Heart right ventricle (tissue), 16 donors: ENCODE measurements at regions not wholly inside any gene's neighbourhood (a gene's known extent, or its start where the extent isn't known, plus 50 kb on each side); places are given as distances from the start of the nearest gene placed in this dataset.

Experiments
- ATAC-seq, 8 donors: fragments of 200-7000 bp; cut with Tn5 transposase; one replicate each; pipeline ENCODE4 v1.9.1; 2020; ENCODE audit warnings: mild to moderate bottlenecking in 8 of 8, moderate library complexity in 8 of 8, moderate number of reproducible peaks in 1 of 8
- DNase-seq, 2 donors: peaks; one replicate each; pipeline ENCODE4 v3.0.0-alpha.2; 2020
- H3K27ac ChIP-seq, 10 donors: fragments of 200-600 bp; sonication (generic) in 2 of 10; one replicate each; pipeline versions ENCODE4 v1.5.0 to v1.8.0; 2020 to 2022; ENCODE audit warnings: mild to moderate bottlenecking in 3 of 10
- H3K27me3 ChIP-seq, 7 donors: fragments of 200-600 bp; one replicate each; pipeline ENCODE4 v1.8.0; 2021 to 2022; ENCODE audit warnings: mild to moderate bottlenecking in 2 of 7
- H3K36me3 ChIP-seq, 9 donors: fragments of 200-600 bp; sonication (generic) in 1 of 9; one replicate each; pipeline versions ENCODE4 v1.5.0 to v1.8.0; 2020 to 2022; ENCODE audit warnings: mild to moderate bottlenecking in 2 of 9
- H3K4me1 ChIP-seq, 9 donors: fragments of 200-600 bp; sonication (generic) in 1 of 9; one replicate each; pipeline versions ENCODE4 v1.5.0 to v1.8.0; 2020 to 2022; ENCODE audit warnings: mild to moderate bottlenecking in 4 of 9
- H3K4me3 ChIP-seq, 10 donors: fragments of 200-600 bp; sonication (generic) in 2 of 10; one replicate each; pipeline versions ENCODE4 v1.5.0 to v1.8.0; 2020 to 2022; ENCODE audit warnings: mild to moderate bottlenecking in 7 of 10, moderate library complexity in 2 of 10
- H3K9me3 ChIP-seq, 11 donors: fragments of 200-600 bp in 10 of 11; sonication (generic) in 2 of 11; one replicate each; pipeline versions ENCODE4 v1.5.0 to v1.8.0; 2013 to 2022; ENCODE audit warnings: mild to moderate bottlenecking in 2 of 11, control low read depth in 1 of 11, moderate library complexity in 1 of 11
- WGBS, 2 donors: extraction: QIAGEN DNeasy Blood & Tissue Kit; methylation state at CpG; one replicate each; pipeline ENCODE4 v1.1.7; 2013; ENCODE audit warnings: inconsistent platforms in 1 of 2; 5-methylcytosine and 5-hydroxymethylcytosine counted together
- intact Hi-C, 10 donors: fragments of 100-400 bp; cut with DNase I; formaldehyde crosslinking; loops; one replicate each; pipeline versions ENCODE4 v1.11.1 to v1.14.2; 2022
- TF ChIP-seq, protein P1 (sequence below), 9 donors: fragments of 200-600 bp; sonication (generic) in 2 of 9; IDR thresholded peaks; one replicate each; pipeline versions ENCODE4 v1.5.0 to v1.8.0; 2021 to 2022; ENCODE audit warnings: antibody characterized with exemption in 9 of 9, mild to moderate bottlenecking in 5 of 9, moderate library complexity in 1 of 9
- donor health status: Arrhythmogenic right ventricular cardiomyopathy.
- donor health status: ischemic (EF 13 %, LVEDD 7.1; RV severe dilation, severe dysfunction).
- donor health status: healthy with polysubstance abuse.
- donor health status: DM: no; HTN: yes; CAD: no.
- donor health status: DM: no; HTN: no; CAD: no.
- donor health status: ischemic (EF 25% LVEDD 6.9; RV normal size, moderate dysfunction).
- donor health status: ischemic (EF 25% LVEDD 5.7; RV mildly dilated, moderate dysfunction).
- donor health status: healthy.
- donor health status: DM: yes; HTN: yes; CAD: no.
- donor health status: Ischemic cardiomyopathy.
- donor health status: ischemic (EF 35%, LVEDD 5.7; RV mildly dilated, moderate dysfunction).
- donor health status: nonischemic (EF 11% LVEDD 7.7; RV severe dilation, severe dysfunction).
- donor health status: DM: yes; HTN: yes; CAD: no.
- donor health status: PGD.
- donor health status: ischemic (EF 29% LVEDD 5.4; RV normal size, mild dysfunction).
- donor health status: nonischemic (EF 23%, LVEDD 6.1; RV moderate dilation, normal function).

DNA sequence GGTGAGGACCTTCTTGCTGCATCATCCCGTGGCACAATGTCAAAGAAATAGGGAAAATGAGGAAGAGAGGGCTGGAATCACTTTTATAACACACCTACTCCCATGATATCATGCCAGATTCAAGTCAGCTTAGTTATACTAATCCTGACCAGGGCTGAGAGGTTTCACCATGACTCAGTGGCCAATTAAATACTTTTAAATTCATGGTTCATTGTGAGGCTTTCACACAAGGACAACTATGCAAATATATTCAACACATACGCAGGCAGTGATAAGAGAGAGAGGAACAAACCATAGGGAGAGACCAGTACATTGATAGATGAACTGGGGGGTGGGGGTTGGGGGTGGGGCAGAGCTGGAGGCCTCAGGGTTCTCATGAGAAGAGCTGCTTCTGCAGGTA, 313.1 kb downstream of the LRFN2 start:
- Histone ChIP-seq H3K9me3 (no peaks in the 10 kb centered on the region), H3K36me3 (no peaks in the 10 kb centered on the region), H3K27me3 (peaks cover 0 to 20% (median 5%) of the 10 kb centered on the region in 7 donors), H3K4me3 (no peak overlapping the region), H3K4me1 (no peaks in the 10 kb centered on the region), H3K27ac (no peak overlapping the region)
- TF ChIP-seq, protein P1, sequence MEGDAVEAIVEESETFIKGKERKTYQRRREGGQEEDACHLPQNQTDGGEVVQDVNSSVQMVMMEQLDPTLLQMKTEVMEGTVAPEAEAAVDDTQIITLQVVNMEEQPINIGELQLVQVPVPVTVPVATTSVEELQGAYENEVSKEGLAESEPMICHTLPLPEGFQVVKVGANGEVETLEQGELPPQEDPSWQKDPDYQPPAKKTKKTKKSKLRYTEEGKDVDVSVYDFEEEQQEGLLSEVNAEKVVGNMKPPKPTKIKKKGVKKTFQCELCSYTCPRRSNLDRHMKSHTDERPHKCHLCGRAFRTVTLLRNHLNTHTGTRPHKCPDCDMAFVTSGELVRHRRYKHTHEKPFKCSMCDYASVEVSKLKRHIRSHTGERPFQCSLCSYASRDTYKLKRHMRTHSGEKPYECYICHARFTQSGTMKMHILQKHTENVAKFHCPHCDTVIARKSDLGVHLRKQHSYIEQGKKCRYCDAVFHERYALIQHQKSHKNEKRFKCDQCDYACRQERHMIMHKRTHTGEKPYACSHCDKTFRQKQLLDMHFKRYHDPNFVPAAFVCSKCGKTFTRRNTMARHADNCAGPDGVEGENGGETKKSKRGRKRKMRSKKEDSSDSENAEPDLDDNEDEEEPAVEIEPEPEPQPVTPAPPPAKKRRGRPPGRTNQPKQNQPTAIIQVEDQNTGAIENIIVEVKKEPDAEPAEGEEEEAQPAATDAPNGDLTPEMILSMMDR (IDR thresholded peaks at IDR 0.05), result no peak
- ATAC-seq (no peak), DNase-seq (no peak)
- 76 to 79% methylated on average over 2 of the region's 2 CpGs for WGBS, 2 donors
- intact Hi-C loops, result no loop called here

DNA sequence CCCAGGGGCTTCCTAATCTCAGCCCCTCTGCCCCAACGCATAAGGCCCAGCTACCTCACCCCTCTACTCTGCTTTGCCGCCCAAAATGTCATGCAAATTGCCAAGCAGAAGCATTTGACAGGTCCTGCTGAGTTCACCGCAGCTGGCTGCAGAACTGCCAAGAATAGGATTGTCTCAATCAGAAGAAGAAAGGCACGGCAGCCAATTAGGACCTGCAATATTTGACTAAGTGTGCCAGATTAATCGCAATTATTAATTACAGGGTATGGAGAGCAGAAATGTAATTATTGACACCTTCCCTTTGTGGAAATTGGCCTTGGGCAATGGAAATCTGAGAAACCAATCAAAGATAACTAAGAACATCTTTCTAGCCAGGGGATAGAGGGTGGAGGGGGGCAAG, 318.6 kb downstream of the LRFN2 start:
- no peaks in the 10 kb centered on the region for H3K4me1 ChIP-seq
- TF ChIP-seq, protein P1 (IDR thresholded peaks at IDR 0.05), result no peak
- DNase-seq, result no peak
- ATAC-seq, result no peak
- intact Hi-C loops, result no loop called here
- WGBS, 2 donors, result 42 to 54% methylated on average over 5 of the region's 5 CpGs
- H3K27ac ChIP-seq, result no peak overlapping the region
- H3K36me3 ChIP-seq, result no peaks in the 10 kb centered on the region
- H3K4me3 ChIP-seq, result no peak overlapping the region
- peaks cover 0 to 4% (median 0%) of the 10 kb centered on the region in 11 donors for H3K9me3 ChIP-seq
- peaks cover 0 to 32% (median 5%) of the 10 kb centered on the region in 7 donors for H3K27me3 ChIP-seq

DNA sequence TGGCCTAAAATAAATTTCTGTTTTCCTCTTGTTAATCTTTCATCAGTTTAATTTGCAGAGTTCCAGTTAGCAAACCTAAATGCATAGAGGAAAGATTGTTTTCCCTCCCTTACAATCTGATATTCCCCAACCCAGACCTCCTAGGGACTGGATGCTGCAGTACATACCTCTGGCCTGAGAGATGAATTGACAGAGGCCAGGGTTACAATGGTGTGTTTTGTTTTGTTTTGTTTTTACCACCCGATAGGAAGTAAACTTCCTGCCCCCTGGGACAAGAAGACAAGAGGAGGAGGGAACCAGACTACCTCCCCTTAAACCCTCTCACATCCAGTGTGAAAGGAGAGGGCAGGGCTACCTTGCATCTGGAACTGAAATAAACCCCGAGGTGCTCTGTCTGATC, 319.0 kb downstream of the LRFN2 start:
- DNase-seq (no peak), ATAC-seq (no peak)
- Histone ChIP-seq H3K27me3 (peaks cover 0 to 32% (median 5%) of the 10 kb centered on the region in 7 donors), H3K9me3 (peaks cover 0 to 4% (median 0%) of the 10 kb centered on the region in 11 donors), H3K4me1 (no peaks in the 10 kb centered on the region), H3K36me3 (no peaks in the 10 kb centered on the region), H3K27ac (no peak overlapping the region), H3K4me3 (no peak overlapping the region)
- intact Hi-C loops, result no loop called here
- TF ChIP-seq, protein P1 (IDR thresholded peaks at IDR 0.05), result no peak
- WGBS, 2 donors, result 26 to 39% methylated on average over 2 of the region's 2 CpGs

DNA sequence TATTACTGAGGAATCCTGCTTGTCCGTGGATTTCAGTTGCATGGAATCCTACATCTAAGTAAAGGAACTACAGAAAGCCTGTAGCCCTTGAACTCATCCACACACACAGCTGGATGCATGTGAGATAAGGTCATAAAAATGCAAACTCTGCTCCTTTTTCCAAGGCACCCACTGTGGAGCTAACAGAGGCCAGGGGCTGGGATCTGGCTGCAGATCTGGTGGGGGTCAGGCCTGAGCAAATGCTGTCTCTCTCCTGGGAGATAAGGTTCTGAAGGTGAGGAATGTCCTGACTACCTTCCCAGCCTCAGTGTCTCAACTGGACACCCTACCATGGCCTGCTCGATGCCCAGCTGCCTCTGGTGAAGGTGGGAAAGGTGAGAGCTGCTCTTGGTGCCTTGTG, 321.5 kb downstream of the LRFN2 start:
- Histone ChIP-seq H3K27me3 (peaks cover 0 to 29% (median 5%) of the 10 kb centered on the region in 7 donors), H3K9me3 (peaks cover 0 to 4% (median 0%) of the 10 kb centered on the region in 11 donors), H3K36me3 (no peaks in the 10 kb centered on the region), H3K4me3 (no peak overlapping the region), H3K4me1 (no peaks in the 10 kb centered on the region), H3K27ac (no peak overlapping the region)
- intact Hi-C loops, result no loop called here
- 33 to 46% methylated on average over 2 of the region's 2 CpGs for WGBS, 2 donors
- DNase-seq, result no peak
- TF ChIP-seq, protein P1 (IDR thresholded peaks at IDR 0.05), result no peak
- ATAC-seq, result no peak
